HEK293 (cell line): ENCODE measurements at regions not wholly inside any gene's neighbourhood (a gene's known extent, or its start where the extent isn't known, plus 50 kb on each side); places are given as distances from the start of the nearest gene placed in this dataset.

Experiments used
- CTCF ChIP-seq: fragments of 450-650 bp; formaldehyde crosslinking; IDR thresholded peaks from 2 replicates; pipeline ENCODE4 v1.5.1; 2016; ENCODE audit warnings: missing biosample characterization, missing genetic modification characterization
- OSR2 ChIP-seq: fragments of 450-650 bp; formaldehyde crosslinking; IDR thresholded peaks from 2 replicates; pipeline ENCODE4 v1.5.1; 2016; ENCODE audit warnings: missing biosample characterization, missing genetic modification characterization
- SP2 ChIP-seq: fragments of 450-650 bp; formaldehyde crosslinking; IDR thresholded peaks from 2 replicates; pipeline ENCODE4 v1.5.1; 2016; ENCODE audit warnings: missing biosample characterization, missing genetic modification characterization
- TCF7L2 ChIP-seq: IDR thresholded peaks from 2 replicates; pipeline ENCODE4 v1.6.1; 2011; ENCODE audit warnings: low read depth, mild to moderate bottlenecking, inconsistent platforms, low read length, moderate library complexity, borderline replicate concordance
- ZNF146 ChIP-seq: fragments of 450-650 bp; formaldehyde crosslinking; IDR thresholded peaks from 2 replicates; pipeline ENCODE4 v1.5.1; 2016; ENCODE audit warnings: missing biosample characterization, missing genetic modification characterization
- ZNF155 ChIP-seq: fragments of 450-650 bp; formaldehyde crosslinking; IDR thresholded peaks from 2 replicates; pipeline ENCODE4 v1.5.1; 2016; ENCODE audit warnings: missing biosample characterization, missing genetic modification characterization
- ZNF174 ChIP-seq: fragments of 450-650 bp; formaldehyde crosslinking; IDR thresholded peaks from 2 replicates; pipeline ENCODE4 v1.5.0; 2017; ENCODE audit warnings: missing biosample characterization, mild to moderate bottlenecking, missing genetic modification characterization
- ZNF416 ChIP-seq: fragments of 450-650 bp; formaldehyde crosslinking; IDR thresholded peaks from 2 replicates; pipeline ENCODE4 v1.5.1; 2016; ENCODE audit warnings: missing biosample characterization, missing genetic modification characterization
- ZNF571 ChIP-seq: fragments of 450-650 bp; formaldehyde crosslinking; IDR thresholded peaks from 2 replicates; pipeline ENCODE4 v1.5.0; 2017; ENCODE audit warnings: missing biosample characterization, missing genetic modification characterization
- ZNF621 ChIP-seq: fragments of 450-650 bp; formaldehyde crosslinking; IDR thresholded peaks from 2 replicates; pipeline ENCODE4 v1.5.1; 2017; ENCODE audit warnings: missing biosample characterization, missing genetic modification characterization
- ZNF670 ChIP-seq: fragments of 450-650 bp; formaldehyde crosslinking; IDR thresholded peaks from 2 replicates; pipeline ENCODE4 v1.5.1; 2016; ENCODE audit warnings: missing biosample characterization, missing genetic modification characterization, low read depth
- ZNF776 ChIP-seq: fragments of 450-650 bp; formaldehyde crosslinking; IDR thresholded peaks from 2 replicates; pipeline ENCODE4 v1.5.0; 2017; ENCODE audit warnings: missing biosample characterization, missing genetic modification characterization, borderline replicate concordance
- ZNF792 ChIP-seq: fragments of 450-650 bp; formaldehyde crosslinking; IDR thresholded peaks from 2 replicates; pipeline ENCODE4 v1.5.1; 2016; ENCODE audit warnings: missing biosample characterization, missing genetic modification characterization
- ZSCAN5A ChIP-seq: fragments of 450-650 bp; formaldehyde crosslinking; IDR thresholded peaks from 2 replicates; pipeline ENCODE4 v1.5.1; 2016; ENCODE audit warnings: missing biosample characterization, missing genetic modification characterization

GRCh38 chr4:1551211-1551610 is 132.9 kb downstream of the FAM53A start:
- no peak for TF ChIP-seq ZNF416 (tag by site-specific recombination)
- TF ChIP-seq CTCF (tag by site-specific recombination), result no peak
- TF ChIP-seq OSR2, result no peak
- no peak for TF ChIP-seq ZNF155
- no peak for TF ChIP-seq TCF7L2
- no peak for TF ChIP-seq SP2
- TF ChIP-seq ZNF174 (tag by site-specific recombination), result no peak
- TF ChIP-seq ZNF776, result no peak
- TF ChIP-seq ZNF670 (tag by site-specific recombination), result no peak
- no peak for TF ChIP-seq ZNF621 (tag by site-specific recombination)
- no peak for TF ChIP-seq ZNF792 (tag by site-specific recombination)
- TF ChIP-seq ZNF146 (tag by site-specific recombination), result no peak
- TF ChIP-seq ZSCAN5A (tag by site-specific recombination), result no peak
- no peak for TF ChIP-seq ZNF571 (tag by site-specific recombination)
